ENCODE measurements at regions not wholly inside any gene's neighbourhood (a gene's known extent, or its start where the extent isn't known, plus 50 kb on each side); places are given as distances from the start of the nearest gene placed in this dataset.

DNA sequence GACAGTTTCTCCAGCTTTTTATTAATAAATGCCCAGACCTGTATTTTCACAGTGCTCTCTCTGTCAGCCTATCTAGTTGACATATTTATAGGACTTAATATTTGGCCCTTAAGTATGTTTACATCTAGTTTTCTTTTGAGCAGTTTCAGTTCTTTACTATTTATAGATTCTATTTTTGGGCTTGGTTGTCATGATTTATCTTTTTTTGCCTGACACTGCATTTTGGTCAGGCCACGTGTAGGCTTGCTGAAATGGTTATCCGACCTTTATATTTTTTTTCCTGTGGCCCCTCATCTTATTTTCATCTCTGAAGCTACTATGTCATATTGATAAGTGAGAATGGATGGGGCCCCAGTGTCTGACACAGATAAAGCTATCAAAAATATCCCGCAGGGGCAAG lies 515.4 kb upstream of the FZD8 start:
- H3K27ac ChIP-seq = no peak overlapping the region
- intact Hi-C loops (cut with DNase I) = no loop called here
- H3K4me1 ChIP-seq = no peaks in the 10 kb centered on the region
- H3K36me3 ChIP-seq = no peaks in the 10 kb centered on the region
- H3K4me3 ChIP-seq = no peak overlapping the region
- TF ChIP-seq, protein P1, sequence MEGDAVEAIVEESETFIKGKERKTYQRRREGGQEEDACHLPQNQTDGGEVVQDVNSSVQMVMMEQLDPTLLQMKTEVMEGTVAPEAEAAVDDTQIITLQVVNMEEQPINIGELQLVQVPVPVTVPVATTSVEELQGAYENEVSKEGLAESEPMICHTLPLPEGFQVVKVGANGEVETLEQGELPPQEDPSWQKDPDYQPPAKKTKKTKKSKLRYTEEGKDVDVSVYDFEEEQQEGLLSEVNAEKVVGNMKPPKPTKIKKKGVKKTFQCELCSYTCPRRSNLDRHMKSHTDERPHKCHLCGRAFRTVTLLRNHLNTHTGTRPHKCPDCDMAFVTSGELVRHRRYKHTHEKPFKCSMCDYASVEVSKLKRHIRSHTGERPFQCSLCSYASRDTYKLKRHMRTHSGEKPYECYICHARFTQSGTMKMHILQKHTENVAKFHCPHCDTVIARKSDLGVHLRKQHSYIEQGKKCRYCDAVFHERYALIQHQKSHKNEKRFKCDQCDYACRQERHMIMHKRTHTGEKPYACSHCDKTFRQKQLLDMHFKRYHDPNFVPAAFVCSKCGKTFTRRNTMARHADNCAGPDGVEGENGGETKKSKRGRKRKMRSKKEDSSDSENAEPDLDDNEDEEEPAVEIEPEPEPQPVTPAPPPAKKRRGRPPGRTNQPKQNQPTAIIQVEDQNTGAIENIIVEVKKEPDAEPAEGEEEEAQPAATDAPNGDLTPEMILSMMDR (IDR thresholded peaks at IDR 0.05) = no peak
- no peaks in the 10 kb centered on the region for H3K9me3 ChIP-seq
- no peak for DNase-seq
- H3K27me3 ChIP-seq = no peaks in the 10 kb centered on the region
- no peak overlapping the region for H3K9ac ChIP-seq (ENCODE audit: low read depth in 2 of 2, low read length in 2 of 2)

DNA sequence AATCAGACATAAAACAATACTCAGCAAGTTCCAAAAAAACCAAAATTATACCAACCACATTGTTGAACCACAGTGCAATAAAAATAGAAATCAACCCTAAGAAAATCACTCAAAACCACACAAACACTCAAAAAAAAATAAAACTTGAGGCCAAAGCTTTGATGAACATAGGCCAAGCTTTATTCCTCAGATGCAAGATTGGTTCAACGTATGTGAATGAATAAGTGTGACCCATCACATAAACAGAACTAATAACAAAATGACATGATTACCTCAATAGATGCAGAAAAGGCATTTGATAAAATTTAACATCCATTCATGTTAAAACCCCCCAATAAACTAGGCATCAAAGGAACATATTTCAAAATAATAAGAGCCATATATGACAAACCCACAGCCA lies 506.1 kb upstream of the FZD8 start:
- DNase-seq = no peak
- intact Hi-C loops (cut with DNase I) = no loop called here

DNA sequence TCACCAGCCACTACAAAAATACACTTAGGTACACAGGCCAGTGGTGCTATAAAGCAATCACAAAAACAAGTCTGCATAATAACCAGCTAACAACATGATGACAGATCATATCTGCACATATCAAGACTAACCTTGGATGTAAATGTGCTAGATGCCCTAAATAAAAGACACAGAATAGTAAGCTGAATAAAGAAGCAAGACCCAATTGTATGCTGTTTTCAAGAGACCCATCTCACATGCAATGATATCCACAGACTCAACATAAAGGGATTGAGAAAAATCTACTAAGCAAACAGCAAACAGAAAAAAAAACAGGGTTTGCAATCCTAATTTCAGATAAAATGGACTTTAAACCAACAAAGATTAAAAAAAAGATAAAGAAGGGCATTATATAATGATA lies 505.4 kb upstream of the FZD8 start:
- no peak overlapping the region for H3K9ac ChIP-seq (ENCODE audit: low read depth in 2 of 2, low read length in 2 of 2)
- no peak overlapping the region for H3K27ac ChIP-seq
- TF ChIP-seq, protein P1 (IDR thresholded peaks at IDR 0.05) = no peak
- H3K4me1 ChIP-seq = no peaks in the 10 kb centered on the region
- no peaks in the 10 kb centered on the region for H3K27me3 ChIP-seq
- no peaks in the 10 kb centered on the region for H3K36me3 ChIP-seq
- no peaks in the 10 kb centered on the region for H3K9me3 ChIP-seq
- no peak overlapping the region for H3K4me3 ChIP-seq
- no peak for DNase-seq
- intact Hi-C loops (cut with DNase I) = no loop called here

More for the DNA sequence above, 506.1 kb upstream of the FZD8 start:
- no peaks in the 10 kb centered on the region for H3K36me3 ChIP-seq
- H3K27me3 ChIP-seq = no peaks in the 10 kb centered on the region
- no peak overlapping the region for H3K4me3 ChIP-seq
- no peak overlapping the region for H3K9ac ChIP-seq (ENCODE audit: low read depth in 2 of 2, low read length in 2 of 2)
- H3K4me1 ChIP-seq = no peaks in the 10 kb centered on the region
- H3K27ac ChIP-seq = no peak overlapping the region
- TF ChIP-seq, protein P1 (IDR thresholded peaks at IDR 0.05) = no peak
- H3K9me3 ChIP-seq = no peaks in the 10 kb centered on the region

DNA sequence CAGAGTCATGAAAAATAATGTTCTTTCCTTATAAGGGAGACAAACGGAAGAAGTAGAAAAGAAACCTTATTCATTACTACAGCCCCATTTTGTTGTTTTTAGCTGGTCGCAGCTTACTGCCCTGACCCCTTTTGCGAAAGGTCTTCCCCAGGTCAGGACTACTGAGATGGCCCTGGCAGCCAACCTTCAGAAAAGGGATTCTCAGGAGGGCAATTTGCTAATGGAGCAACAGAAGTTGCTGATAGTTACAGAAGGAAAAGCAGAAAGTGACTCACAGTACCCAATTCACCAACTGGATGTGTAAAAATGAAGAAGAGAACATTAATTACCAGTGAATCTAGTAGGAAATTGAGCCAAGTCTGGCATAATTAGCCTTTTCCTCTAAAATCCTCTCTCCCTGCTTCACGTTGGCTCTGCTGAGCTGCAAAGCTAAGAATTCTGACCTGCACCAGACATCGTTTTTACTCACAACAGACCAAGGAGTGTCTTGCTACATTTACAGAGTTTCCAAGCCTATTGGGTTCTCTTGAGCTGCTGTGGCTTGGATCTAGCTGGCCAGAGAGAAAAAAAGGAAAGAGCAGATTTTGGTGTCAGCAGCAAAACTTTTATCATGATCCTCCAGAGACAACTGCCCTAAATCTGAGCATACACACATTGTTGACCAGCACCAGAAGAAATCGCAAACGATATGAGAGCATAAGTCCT lies 499.9 kb upstream of the FZD8 start:
- intact Hi-C loops (cut with DNase I) = no loop called here
- H3K4me1 ChIP-seq = no peaks in the 10 kb centered on the region
- no peaks in the 10 kb centered on the region for H3K36me3 ChIP-seq
- H3K27ac ChIP-seq = no peak overlapping the region
- no peaks in the 10 kb centered on the region for H3K9me3 ChIP-seq
- no peak overlapping the region for H3K4me3 ChIP-seq
- H3K9ac ChIP-seq (ENCODE audit: low read depth in 2 of 2, low read length in 2 of 2) = no peak overlapping the region
- H3K27me3 ChIP-seq = no peaks in the 10 kb centered on the region
- TF ChIP-seq, protein P1 (IDR thresholded peaks at IDR 0.05) = no peak
- no peak for DNase-seq

DNA sequence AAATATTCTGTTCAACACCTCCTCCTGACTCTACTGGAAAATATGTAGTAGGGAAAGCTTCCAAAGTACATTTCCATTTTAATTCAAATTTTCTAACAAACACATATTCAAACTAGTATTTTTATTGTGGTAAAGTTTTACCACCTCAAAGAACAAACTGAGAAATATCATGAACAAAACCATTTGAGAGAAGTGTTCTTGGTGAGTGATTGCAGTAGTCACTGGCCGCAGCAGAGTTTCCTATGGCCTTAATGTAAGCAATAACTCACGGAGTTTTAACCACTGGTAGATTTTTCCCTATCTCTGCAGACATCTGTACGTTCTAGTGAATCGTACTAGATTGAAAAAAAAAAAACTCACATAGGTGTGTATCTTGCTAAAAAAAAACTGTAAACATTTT lies 487.0 kb upstream of the FZD8 start:
- no peaks in the 10 kb centered on the region for H3K27me3 ChIP-seq
- no peak overlapping the region for H3K27ac ChIP-seq
- no peaks in the 10 kb centered on the region for H3K4me1 ChIP-seq
- intact Hi-C loops (cut with DNase I) = no loop called here
- no peak for DNase-seq
- TF ChIP-seq, protein P1 (IDR thresholded peaks at IDR 0.05) = no peak
- H3K36me3 ChIP-seq = no peaks in the 10 kb centered on the region
- H3K4me3 ChIP-seq = no peak overlapping the region
- H3K9me3 ChIP-seq = no peaks in the 10 kb centered on the region
- no peak overlapping the region for H3K9ac ChIP-seq (ENCODE audit: low read depth in 2 of 2, low read length in 2 of 2)
